GM20431 (cell line): ENCODE measurements at regions not wholly inside any gene's neighbourhood (a gene's known extent, or its start where the extent isn't known, plus 50 kb on each side); places are given as distances from the start of the nearest gene placed in this dataset.
"Not testable (repeated sequence)": the region's sequence is repeated elsewhere in the genome, so short reads cannot be mapped to it uniquely, and the experiment has no call there.

Experiments
- in situ Hi-C: fragments of 300-500 bp; cut with MseI, MboI; formaldehyde crosslinking; loops from one replicate; pipeline ENCODE4 v1.15.0; 2020; ENCODE audit warnings: low sequenced_read_pairs; ENCODE audit not compliant: unreplicated experiment

DNA sequence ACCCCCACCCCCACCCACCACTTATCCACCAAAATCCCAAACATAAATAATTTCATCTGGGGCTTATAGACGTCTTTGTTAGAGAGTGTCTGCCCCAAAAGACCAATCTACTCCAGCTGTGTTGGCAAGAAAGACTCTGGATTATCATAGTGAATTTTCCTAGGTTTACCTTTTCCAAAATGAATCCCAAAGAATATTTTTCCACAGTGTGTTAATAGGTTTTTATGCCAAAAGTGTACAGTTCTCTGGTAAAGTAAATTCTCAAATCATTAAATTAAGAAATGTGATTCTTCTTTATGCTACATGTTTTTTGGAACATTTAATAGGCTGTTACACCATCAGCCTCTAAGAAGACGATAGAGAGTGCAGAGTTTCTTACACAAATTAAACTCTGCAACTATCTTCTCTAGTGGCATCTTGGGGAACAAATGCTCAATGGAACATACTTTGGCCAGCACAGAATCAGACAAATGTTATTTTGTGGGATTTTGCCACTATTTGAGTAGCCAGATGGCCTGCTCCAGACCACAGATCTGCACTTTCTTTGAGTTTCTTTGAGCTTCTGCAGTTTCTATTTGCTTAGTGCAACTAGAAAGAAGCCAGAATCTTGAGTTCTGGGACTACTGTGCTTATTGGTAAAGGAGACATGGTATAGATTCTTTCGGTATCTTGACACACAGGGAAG lies 206.0 kb downstream of the KIT start:
- in situ Hi-C loops, result no loop called here

DNA sequence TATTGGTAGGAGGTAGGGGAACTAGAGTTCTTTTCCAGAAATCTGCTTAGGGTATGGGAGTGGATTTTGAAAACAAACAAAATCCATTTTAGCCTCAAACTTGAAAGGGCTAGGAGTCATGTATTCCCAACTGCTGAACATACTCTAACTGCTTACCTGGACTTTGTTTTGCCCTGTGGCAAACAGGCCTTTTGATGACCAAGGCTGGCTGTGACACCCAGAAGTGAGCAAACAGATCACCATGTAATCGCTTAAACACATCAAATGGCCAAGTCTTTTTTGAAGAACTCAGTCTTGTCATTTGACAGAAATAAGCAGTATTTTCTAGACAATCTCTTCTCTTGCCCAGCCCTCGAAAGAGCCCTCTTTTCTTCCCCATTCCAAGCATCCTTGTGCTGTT lies 203.4 kb downstream of the KIT start:
- in situ Hi-C loops, result no loop called here

DNA sequence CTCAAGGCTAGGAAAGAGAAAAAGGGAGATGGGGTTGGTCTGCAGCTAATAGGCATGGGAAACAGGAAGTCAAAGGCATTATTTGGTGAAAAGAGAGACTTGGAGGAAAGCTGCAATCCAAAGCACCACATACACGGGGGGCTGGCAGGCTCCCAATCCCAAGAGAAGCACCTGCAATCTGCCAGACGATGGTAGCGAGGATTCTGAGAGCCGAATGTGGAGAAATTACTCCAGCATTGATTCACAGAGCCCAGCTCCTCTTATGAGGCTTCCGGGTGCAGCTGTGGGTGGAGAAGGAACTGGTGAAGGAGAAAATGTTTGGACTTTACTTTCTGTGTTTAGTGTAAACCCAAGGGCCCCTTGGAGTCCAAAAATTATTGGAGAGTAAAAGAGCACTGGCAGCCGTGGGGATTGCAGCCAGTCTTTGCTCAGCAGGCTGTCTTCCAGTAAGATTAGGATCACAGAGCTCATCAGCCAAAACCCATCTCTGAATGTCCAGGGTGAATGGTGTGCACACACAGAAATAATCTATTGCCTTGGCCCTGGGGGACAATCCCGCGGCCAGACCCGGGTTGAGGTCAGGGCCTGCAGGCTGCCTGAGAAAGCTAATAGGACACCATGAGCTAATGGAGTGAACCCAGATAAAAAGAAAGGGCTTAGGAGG lies 197.6 kb downstream of the KIT start:
- in situ Hi-C loops, result no loop called here

DNA sequence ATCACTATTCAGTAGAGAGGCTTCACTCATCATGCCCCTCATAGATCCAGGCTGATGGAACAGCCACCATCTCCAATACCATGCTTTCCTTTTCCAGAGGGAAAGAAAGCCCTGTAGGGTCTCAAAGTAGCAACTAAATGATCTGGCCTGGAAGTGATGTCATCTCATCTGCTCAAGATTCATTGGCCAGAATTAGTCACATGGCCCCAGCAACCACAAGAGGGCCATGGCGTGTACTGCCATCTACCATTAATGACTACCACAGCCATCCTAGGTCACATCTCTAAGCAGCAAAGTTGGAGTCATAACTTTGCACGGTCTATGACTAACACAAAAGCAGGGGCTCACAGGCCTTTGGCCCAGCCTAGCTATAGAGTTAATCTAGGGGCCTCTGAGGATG lies 194.8 kb downstream of the KIT start:
- in situ Hi-C loops, result no loop called here

DNA sequence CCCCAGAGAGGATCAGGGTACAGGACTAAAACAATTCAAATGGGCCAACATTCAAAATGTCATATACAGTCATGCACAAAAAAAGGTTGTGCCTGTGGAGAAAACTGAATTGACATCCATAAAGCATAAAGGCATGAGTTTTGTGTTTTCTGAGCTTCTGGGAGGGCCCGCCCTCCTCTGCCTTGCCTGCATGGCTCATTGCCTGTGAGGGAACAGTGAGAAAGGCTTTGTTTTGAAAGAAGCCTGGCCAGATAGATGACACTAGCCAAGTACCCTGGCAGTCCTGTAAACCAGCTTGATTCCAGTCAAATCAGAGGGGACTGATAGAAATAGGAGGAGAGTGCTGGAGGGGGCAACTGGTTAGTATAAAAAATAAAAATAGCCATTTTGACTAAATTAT lies 194.3 kb downstream of the KIT start:
- in situ Hi-C loops, result no loop called here

DNA sequence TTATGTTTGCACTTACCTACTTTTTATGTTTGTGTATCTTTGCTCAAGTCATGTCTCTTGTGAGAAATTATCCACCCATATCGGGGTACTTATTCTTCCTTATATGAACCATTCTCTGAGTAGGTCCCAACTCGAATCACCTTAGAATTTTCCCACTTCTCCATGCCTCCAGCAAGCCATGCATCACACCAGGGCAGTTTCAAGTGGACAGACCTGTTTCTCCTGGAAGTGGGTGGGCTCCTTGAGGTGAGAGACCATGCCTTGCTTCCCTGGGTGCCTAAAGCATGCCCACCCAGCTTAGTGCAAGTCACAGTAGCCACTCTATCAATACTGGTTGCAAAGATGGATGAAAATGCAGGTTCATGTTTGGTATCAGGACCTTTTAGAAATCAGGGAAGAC lies 187.2 kb downstream of the KIT start:
- in situ Hi-C loops, result loop anchor here (10.0 kb wide), 1 partner anchor 160 kb away; no protein-coding TSS in a partner anchor

DNA sequence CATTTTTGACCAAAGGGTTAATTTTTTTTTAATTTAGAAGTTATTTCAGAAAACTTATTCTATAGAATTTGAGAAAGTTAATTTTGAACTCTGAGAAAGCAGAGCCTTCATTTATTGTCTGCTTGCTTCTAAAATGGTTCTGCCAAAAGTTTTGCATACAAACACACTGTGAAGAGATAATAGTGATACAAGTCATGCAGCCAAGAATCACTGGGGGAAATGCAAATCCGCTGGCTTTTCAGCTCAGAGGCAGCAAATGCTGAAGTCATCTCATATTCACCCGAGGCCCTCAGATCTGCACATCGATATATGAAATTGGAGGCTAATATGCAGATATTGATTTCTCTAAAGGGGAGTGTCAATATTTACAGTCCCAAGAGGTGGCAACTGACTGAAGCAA lies 186.2 kb downstream of the KIT start:
- in situ Hi-C loops, result loop anchor here (10.0 kb wide), 1 partner anchor 159 kb away; no protein-coding TSS in a partner anchor

DNA sequence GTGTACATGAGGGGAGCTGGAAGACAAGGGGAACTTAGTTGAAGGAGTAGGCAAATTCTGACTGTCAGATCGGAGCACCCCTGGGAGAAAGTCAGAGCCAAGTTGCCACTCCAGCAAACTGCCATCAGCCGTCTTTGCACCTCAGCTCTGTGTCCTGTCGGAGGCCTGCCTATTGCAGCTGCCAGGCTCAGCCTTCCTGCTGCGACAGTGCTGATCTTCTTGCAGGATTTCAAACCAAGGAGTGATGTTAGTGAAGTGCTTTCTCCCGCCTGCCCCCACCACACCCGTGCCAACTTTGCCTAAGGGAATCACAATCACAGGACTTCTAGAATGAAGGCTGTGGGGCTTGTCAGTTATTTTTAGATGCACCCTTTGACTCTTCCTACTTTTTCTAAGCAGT lies 185.3 kb downstream of the KIT start:
- in situ Hi-C loops, result loop anchor here (10.0 kb wide), 1 partner anchor 158 kb away; no protein-coding TSS in a partner anchor

DNA sequence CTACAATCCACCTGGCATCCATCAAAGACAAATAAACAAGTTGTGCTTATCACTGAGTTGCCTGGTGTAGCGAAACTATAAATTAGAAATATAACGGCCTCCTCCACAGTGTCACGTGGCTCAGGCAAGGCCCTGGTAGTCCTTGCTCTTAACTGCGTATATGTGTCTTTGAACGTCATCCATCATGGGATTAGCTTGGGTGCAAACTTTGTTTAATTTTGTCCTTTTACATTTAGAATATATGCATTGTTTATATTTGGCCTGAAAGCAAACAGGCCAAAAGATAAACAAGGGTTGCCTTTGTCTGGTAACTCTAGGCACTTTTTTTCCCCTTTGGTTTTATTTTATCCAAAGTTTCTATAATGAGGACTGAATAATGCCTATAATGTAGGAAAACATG lies 184.9 kb downstream of the KIT start:
- in situ Hi-C loops, result loop anchor here (10.0 kb wide), 1 partner anchor 158 kb away; no protein-coding TSS in a partner anchor

DNA sequence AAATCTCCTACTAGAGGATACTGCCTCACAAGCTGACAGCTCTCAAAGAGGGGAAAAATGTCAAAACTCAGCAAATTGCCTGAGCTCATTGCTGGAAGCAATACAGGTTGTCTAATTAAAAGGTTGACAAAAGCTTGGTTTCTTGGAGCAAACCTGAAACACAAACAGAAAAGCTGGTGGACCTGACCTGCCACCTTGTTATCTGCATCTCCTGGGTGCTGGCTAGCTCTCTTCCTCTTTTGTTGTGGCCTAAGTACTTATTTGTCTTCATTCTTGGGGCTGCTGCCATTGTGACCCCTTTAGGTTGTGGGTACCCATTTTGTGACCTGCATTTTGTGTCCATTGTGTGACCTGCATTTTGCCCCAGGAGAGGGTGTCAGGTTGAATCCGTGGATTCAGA lies 184.5 kb downstream of the KIT start:
- in situ Hi-C loops, result loop anchor here (10.0 kb wide), 1 partner anchor 157 kb away; no protein-coding TSS in a partner anchor

DNA sequence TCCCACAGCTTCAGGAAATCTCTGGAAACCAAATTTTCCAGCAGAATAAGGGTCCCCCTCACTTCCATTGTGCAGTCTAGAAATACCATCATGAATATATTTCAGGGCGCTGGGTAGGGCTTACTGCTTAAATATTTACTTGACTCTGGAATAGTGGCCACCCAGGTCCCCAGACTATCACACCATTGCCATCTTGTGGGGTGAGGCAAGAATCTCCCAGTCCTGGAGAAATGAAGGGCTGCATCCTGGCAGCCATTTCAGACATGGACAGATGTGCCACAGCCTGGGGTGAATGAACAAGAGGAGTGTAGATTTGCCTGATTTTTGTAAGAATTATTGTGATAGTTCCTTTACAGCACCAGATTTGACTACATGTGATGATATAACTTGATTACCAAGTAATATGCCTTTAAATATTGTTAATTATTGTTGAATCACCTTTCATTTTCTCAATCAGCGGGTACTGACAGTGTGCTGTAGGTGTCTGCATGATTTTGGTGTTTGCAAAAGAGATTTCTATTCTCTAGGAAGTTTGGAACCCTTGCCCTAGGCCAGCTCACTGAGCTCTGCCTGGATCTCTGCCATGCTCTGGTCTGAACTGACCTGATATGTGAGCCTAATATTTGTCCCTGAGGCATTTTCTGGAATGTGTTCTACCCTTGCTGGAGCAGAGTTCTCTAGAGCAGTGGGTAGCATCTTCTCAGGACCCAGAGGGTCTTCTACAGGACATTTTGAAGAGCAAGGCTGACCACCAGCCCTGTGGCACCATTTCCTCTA lies 183.4 kb downstream of the KIT start:
- in situ Hi-C loops, result loop anchor here (10.0 kb wide), 1 partner anchor 156 kb away; no protein-coding TSS in a partner anchor

DNA sequence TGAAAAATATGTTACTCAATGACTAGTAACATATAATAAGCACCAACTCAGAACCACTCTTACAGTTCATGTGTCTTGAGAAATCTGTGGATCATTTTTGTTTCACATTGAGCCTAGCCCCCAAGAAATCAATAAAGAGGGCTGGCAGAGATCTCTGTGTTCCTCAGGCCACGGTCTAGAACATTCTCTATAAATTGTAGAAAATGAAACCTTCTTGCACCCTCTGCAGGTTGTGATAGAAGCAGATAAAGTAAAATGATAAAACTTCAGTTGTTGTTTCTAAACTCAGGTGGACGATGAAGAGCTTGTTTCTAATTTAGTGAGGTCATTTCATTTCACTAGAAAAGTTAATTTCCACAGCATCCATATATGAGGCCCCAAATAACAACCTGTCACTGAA lies 182.7 kb downstream of the KIT start:
- in situ Hi-C loops, result loop anchor here (10.0 kb wide), 1 partner anchor 156 kb away; no protein-coding TSS in a partner anchor

DNA sequence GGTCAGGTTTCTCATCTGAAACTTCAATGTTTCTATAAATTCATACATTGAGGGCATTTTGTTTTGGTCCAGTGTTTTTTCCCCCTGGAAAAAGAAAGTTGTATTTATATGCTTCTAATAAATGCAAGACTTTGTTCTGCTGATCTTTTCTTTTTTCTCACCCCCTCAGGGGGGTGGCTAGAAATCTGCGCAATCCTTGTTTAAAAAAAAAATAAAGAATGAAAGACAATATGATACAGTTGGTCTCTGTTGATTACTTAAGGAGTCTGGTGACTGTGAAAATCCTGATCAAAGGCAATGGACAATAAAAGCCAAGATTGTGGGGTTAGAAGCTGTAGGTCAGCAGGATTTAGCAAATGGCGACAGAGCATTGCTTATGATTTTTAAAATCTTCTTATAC lies 180.5 kb downstream of the KIT start:
- in situ Hi-C loops, result no loop called here

DNA sequence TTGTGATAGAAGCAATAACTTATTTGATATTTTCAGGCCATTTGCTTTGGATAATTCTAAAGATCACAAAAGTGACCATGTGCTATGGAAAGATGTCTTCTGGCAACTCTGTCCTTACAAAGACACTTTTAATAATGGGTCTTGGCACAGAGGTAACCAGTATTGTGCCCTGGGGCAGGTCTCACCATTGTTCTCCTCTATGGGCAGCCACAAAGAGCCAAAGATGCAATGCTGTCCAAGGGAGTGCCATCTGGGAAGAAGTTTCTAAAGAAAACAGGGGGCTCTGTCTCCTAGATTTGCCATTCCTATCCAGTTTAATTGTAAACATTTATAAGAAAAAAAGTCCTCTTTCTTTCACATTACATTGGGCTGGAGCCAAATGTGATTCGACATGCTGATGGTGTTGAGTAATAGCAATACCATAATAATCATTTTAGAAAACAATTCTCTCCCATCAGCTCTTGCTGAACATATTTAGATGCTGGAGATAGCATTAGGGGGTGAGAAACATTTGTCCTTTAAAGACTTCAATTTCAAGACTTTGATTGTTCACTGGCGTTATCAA lies 179.9 kb downstream of the KIT start:
- in situ Hi-C loops, result no loop called here

DNA sequence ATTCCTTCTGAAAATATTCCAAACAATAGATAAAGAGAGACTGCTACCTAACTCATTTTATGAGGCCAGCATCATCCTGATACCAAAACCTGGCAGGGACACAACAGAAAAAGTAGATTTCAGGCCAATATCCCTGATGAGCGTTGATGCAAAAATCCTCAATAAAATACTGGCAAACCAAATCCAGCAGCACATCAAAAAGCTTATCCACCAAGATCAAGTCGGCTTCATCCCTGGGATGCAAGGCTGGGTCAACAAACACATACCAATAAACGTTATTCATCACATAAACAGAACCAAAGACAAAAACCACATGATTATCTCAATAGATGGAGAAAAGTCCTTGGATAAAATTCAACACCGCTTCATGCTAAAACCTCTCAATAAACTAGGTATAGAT lies 170.6 kb downstream of the KIT start:
- in situ Hi-C loops, result not testable (repeated sequence)

DNA sequence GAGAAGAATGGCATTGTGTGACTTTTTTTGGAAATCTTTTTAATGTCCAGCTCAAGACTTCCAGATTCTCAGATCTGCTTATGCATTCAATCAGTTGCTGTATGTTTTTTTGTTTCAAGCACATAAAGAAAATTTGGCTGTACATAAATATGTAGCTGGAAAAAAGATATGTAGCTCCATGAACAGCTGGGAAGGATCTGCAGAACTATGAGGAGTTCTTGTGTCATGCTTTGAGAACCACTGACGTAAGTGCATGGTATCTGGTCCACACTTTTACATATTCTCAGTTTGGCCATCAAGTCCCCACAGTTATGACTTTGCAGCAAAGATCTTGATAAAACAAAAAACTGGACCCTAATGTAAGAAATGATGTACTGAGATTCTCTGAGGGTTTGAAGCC lies 165.9 kb downstream of the KIT start:
- in situ Hi-C loops, result no loop called here

DNA sequence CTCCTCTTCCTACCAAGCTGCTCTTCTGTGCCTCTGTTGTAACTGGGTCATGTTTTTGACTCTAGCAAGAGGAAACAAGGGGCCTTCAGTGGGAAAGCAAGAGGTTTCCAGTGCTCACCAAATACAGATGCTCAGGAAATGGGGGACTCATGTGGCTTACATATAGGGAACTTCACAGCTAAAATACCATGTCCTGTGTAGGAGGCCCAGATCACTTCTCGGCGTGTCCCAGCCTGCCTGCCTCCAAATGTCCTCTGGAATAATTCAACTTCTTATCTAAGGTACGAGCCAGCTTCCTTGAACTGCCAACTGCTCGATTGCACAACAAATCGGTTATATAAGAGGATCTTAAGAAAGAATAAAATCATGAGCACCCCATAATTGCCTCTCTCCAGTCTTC lies 161.3 kb downstream of the KIT start:
- in situ Hi-C loops, result no loop called here

DNA sequence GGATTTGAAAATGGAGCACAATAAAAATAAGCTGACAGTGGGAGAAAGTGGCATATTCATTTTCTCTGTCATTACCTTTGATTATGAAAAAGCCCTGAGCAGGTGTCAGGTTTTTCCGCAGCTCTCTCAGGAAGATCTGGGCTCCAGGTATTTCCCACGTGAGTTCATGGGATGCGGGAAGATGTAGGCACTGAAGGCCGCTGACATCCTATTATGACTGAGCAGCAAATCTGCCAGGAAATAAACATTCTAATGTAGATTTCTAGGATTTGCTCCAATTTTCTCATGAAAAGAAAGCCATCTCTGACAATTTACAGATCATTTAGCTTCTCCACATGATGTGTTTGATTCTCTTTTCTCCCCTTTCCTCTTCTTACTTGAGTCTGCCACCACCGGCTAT lies 160.7 kb downstream of the KIT start:
- in situ Hi-C loops, result no loop called here

DNA sequence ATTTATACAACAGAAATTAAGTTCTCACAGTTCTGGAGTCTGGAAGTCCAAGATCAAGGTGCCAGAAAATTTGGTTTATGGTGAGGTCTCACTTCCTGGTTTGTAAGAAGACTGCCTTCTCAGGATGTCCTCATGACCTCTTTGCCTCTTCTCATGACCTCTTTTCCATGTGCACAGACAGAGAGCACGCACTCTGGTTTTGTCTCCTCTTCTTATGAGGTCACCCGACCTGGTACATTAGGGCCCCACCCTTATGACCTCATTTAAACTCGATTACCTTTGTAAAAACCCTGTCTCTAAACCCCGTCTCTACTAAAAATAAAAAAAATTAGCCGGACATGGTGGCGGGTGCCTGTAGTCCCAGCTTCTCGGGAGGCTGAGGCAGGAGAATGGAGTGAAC lies 155.9 kb downstream of the KIT start:
- in situ Hi-C loops, result no loop called here

DNA sequence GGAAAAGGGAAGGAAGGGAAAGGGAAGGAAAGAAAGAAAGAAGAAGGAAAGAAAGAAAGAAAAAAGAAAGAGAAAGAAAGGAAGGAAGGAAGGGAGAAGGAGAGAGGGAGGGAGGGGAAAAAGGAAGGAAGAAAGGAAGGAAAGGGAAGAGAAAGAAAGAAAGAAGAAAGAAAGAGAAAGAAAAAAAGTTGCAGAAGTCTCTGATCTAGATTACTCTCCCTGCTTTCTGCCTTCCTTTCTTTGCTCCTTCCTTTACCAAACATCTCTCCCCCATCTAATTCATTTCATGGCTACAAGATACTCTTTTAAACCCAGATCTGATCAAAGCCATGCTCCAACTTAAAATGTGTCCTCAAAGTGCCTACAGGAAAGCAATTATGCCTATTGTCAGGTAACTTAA lies 148.6 kb downstream of the KIT start:
- in situ Hi-C loops, result no loop called here

DNA sequence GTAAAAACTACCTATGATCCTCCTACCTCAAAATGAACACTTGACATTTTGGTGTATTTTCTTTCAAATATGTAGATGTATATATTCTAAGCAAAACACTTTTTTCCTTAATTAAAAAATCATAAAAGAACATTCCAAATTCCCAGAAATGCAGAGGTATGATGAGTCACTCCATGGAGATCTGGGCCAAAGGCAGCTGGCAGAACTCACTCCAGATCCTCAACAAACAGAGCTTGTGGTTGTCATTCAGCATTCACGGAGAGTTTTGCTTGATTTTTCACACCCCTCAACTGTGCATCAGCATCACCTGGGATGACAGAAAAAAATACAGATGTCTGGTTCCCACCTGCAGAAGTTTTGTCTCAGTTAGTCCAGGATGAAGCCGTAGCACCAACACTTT lies 144.6 kb downstream of the KIT start:
- in situ Hi-C loops, result no loop called here
